ENCODE measurements at regions not wholly inside any gene's neighbourhood (a gene's known extent, or its start where the extent isn't known, plus 50 kb on each side); places are given as distances from the start of the nearest gene placed in this dataset.
"Not testable (repeated sequence)": the region's sequence is repeated elsewhere in the genome, so short reads cannot be mapped to it uniquely, and the experiment has no call there.

GRCh38 chr7:106583706-106584690 is 77.0 kb downstream of the CCDC71L start:
- H3K4me3 ChIP-seq (ENCODE audit: low read depth, low read length) = no peak overlapping the region
- no peak for DNase-seq (ENCODE audit: low read depth)
- TF ChIP-seq, protein P1, sequence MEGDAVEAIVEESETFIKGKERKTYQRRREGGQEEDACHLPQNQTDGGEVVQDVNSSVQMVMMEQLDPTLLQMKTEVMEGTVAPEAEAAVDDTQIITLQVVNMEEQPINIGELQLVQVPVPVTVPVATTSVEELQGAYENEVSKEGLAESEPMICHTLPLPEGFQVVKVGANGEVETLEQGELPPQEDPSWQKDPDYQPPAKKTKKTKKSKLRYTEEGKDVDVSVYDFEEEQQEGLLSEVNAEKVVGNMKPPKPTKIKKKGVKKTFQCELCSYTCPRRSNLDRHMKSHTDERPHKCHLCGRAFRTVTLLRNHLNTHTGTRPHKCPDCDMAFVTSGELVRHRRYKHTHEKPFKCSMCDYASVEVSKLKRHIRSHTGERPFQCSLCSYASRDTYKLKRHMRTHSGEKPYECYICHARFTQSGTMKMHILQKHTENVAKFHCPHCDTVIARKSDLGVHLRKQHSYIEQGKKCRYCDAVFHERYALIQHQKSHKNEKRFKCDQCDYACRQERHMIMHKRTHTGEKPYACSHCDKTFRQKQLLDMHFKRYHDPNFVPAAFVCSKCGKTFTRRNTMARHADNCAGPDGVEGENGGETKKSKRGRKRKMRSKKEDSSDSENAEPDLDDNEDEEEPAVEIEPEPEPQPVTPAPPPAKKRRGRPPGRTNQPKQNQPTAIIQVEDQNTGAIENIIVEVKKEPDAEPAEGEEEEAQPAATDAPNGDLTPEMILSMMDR (IDR thresholded peaks at IDR 0.05; ENCODE audit: low read depth, low read length, missing control alignments) = no peak

DNA sequence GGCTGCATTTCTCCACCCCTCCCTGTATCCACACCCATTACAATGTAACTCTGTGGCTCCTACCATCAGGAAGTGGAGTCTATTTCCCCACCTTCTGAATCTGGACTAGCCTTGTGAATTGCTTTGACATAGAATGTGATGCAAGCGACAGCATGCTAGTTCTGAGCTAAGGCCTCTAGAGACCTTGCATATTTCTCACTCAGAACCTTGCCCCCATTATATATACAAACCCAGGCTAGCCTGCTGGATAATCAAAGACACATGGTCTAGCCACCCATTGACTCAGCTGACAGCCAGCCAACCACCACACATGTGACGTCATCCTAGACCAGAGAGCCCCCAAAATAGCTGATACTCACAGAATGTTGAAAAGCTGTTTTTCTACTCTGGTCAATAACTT is 77.9 kb downstream of the CCDC71L start:
- H3K4me3 ChIP-seq (ENCODE audit: low read depth, low read length) = no peak overlapping the region
- no peak for DNase-seq (ENCODE audit: low read depth)

DNA sequence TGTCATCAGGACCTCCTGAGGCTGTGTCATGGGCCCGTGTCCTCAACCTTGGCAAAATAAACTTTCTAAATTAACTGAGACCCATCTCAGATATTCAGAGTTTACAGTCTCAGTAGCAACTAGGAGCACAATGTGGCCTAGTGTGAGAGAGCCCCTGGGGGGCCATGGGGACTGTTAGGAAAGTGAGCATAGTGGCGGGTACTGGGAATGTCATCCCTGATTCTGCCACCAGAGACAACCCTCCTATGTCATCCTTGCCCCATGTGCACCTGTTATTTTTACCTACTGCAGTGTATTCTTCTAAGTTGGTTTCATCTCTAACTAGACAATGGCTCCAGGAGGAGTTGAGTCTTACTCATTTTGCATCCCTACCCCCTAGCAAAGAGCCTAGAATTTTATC is 78.6 kb downstream of the CCDC71L start:
- TF ChIP-seq, protein P1 (IDR thresholded peaks at IDR 0.05; ENCODE audit: low read depth, low read length, missing control alignments) = no peak

More for the DNA sequence above, 77.9 kb downstream of the CCDC71L start:
- TF ChIP-seq, protein P1 (IDR thresholded peaks at IDR 0.05; ENCODE audit: low read depth, low read length, missing control alignments) = no peak

GRCh38 chr7:106579086-106579485 is 81.9 kb downstream of the CCDC71L start:
- H3K4me3 ChIP-seq (ENCODE audit: low read depth, low read length); DNase-seq (ENCODE audit: low read depth): not testable (repeated sequence)

More for the DNA sequence above, 78.6 kb downstream of the CCDC71L start:
- H3K4me3 ChIP-seq (ENCODE audit: low read depth, low read length) = no peak overlapping the region
- no peak for DNase-seq (ENCODE audit: low read depth)

DNA sequence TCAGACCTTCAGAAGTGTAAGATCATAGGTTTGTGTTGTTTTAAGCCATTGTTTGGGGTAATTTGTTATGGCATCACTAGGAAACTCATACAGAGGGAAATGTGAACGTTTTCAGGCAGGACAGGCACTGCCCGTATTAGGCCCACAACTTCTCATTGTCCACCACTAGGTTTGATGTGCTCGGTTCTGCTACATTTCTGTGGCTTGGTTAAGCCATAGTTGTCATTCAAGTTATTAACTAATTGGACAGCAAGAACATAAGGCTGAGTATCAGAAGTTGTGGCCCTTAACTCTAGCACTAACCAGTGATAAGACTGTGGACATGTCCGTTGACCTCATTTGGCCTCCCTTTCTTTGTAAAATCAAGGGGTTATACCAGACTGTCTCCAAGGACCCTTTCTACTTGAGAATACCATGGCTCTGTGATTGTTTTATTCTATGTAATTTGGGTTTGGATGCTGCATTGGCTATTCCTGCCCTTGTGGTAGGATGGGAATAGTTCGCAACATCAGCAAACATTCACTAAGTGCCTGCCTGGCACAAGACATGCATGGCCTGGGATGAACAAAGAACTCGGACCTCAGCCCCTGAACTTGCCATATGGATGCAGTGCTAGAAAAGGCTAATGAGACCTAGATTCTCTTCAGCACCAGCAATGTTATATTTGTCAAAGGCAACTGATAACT is 85.7 kb downstream of the CCDC71L start:
- H3K4me3 ChIP-seq (ENCODE audit: low read depth, low read length) = no peak overlapping the region
- no peak for DNase-seq (ENCODE audit: low read depth)
- TF ChIP-seq, protein P1 (IDR thresholded peaks at IDR 0.05; ENCODE audit: low read depth, low read length, missing control alignments) = no peak

DNA sequence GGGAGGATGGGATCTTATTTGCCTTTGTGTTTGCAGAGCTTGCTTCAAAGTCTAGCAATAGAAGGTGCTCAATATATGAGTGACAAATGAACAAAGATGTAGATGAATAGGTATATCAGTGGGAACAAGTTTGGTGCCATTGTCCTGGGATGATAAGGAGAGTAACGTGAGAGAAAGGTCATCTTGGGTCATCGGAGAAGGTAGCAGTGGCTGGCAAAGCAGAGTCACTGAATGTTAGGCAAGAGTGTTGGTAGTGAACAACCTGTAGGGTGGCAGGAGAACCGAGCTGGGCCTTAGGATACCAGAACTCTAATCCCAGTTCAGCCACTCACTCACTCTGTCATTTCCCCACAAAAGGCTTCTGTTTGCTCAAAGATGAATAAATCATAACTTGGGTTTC is 87.2 kb downstream of the CCDC71L start:
- no peak overlapping the region for H3K4me3 ChIP-seq (ENCODE audit: low read depth, low read length)
- TF ChIP-seq, protein P1 (IDR thresholded peaks at IDR 0.05; ENCODE audit: low read depth, low read length, missing control alignments) = no peak
- no peak for DNase-seq (ENCODE audit: low read depth)

DNA sequence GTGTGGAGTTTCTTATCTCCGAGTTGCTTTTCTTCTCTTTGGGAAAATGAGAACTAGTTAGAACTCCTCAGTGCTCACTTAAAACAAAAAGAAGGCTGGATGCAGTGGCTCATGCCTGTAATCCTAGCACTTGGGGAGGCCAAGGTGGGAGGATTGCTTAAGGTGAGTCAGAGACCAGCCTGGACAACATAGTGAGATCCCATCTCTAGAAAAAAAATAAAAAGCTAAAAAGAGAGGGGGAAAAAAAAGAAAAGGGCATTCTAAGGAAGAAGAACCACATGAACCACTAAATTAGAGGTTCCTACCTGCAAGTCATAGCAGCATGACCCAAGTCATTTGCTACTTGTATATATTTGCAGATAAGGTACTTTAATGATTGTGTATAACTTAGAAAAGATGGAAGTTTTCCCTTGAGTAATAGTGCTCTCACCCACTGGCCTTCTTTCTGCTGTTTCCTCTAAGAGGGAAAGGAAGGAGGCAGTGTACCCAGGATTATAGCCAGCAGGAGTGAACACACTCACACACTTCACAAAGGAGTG is 87.8 kb downstream of the CCDC71L start:
- TF ChIP-seq, protein P1 (IDR thresholded peaks at IDR 0.05; ENCODE audit: low read depth, low read length, missing control alignments) = no peak
- H3K4me3 ChIP-seq (ENCODE audit: low read depth, low read length) = no peak overlapping the region
- no peak for DNase-seq (ENCODE audit: low read depth)
